Type B pancreatic cell (in vitro differentiated cells): ENCODE measurements at regions not wholly inside any gene's neighbourhood (a gene's known extent, or its start where the extent isn't known, plus 50 kb on each side); places are given as distances from the start of the nearest gene placed in this dataset.

Source experiments
- DNase-seq: peaks from one replicate; pipeline ENCODE4 v3.0.0; 2021; ENCODE audit warnings: mixed read lengths; ENCODE audit not compliant: unreplicated experiment; ENCODE audit errors: extremely low spot score
- H3K27ac Mint-ChIP-seq: 2 replicates; pipeline ENCODE4 v1.8.0; 2021; ENCODE audit warnings: mild to moderate bottlenecking, mixed read lengths
- H3K27me3 Mint-ChIP-seq: 2 replicates; pipeline ENCODE4 v1.8.0; 2021; ENCODE audit warnings: mixed read lengths
- H3K36me3 Mint-ChIP-seq: 2 replicates; pipeline ENCODE4 v1.8.0; 2021; ENCODE audit warnings: mixed read lengths
- H3K4me1 Mint-ChIP-seq: one replicate; pipeline ENCODE4 v1.8.0; 2021; ENCODE audit warnings: mixed read lengths; ENCODE audit not compliant: unreplicated experiment
- H3K4me3 Mint-ChIP-seq: 2 replicates; pipeline ENCODE4 v1.8.0; 2021; ENCODE audit warnings: mild to moderate bottlenecking, mixed read lengths
- H3K9me3 Mint-ChIP-seq: 2 replicates; pipeline ENCODE4 v1.8.0; 2021; ENCODE audit warnings: mixed read lengths
- TF ChIP-seq, protein P1 (sequence below): fragments of 200-600 bp; sonication (generic); conservative IDR thresholded peaks from 2 replicates; pipeline ENCODE4 v1.5.0; 2021; ENCODE audit warnings: antibody characterized with exemption, mild to moderate bottlenecking

DNA sequence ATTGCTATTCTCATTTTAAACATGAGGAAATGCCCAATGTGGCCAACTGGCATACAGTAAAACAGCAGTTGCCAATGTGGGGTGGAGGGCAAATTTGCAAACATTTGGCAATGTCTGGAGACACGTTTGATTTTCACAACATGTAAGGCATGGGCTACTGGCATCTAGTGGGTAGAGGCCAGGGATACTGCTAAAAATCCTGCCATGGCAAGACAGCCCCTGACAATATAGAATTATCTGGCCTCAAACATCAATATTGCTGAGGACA is 168.6 kb downstream of the KCNE4 start:
- no peaks in the 10 kb centered on the region for H3K4me1 Mint-ChIP-seq
- H3K36me3 Mint-ChIP-seq, result no peaks in the 10 kb centered on the region
- H3K4me3 Mint-ChIP-seq, result no peak overlapping the region
- no peak for DNase-seq
- H3K27me3 Mint-ChIP-seq, result peaks cover 30% of the 10 kb centered on the region
- no peak overlapping the region for H3K27ac Mint-ChIP-seq
- TF ChIP-seq, protein P1, sequence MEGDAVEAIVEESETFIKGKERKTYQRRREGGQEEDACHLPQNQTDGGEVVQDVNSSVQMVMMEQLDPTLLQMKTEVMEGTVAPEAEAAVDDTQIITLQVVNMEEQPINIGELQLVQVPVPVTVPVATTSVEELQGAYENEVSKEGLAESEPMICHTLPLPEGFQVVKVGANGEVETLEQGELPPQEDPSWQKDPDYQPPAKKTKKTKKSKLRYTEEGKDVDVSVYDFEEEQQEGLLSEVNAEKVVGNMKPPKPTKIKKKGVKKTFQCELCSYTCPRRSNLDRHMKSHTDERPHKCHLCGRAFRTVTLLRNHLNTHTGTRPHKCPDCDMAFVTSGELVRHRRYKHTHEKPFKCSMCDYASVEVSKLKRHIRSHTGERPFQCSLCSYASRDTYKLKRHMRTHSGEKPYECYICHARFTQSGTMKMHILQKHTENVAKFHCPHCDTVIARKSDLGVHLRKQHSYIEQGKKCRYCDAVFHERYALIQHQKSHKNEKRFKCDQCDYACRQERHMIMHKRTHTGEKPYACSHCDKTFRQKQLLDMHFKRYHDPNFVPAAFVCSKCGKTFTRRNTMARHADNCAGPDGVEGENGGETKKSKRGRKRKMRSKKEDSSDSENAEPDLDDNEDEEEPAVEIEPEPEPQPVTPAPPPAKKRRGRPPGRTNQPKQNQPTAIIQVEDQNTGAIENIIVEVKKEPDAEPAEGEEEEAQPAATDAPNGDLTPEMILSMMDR, result no peak
- no peaks in the 10 kb centered on the region for H3K9me3 Mint-ChIP-seq

DNA sequence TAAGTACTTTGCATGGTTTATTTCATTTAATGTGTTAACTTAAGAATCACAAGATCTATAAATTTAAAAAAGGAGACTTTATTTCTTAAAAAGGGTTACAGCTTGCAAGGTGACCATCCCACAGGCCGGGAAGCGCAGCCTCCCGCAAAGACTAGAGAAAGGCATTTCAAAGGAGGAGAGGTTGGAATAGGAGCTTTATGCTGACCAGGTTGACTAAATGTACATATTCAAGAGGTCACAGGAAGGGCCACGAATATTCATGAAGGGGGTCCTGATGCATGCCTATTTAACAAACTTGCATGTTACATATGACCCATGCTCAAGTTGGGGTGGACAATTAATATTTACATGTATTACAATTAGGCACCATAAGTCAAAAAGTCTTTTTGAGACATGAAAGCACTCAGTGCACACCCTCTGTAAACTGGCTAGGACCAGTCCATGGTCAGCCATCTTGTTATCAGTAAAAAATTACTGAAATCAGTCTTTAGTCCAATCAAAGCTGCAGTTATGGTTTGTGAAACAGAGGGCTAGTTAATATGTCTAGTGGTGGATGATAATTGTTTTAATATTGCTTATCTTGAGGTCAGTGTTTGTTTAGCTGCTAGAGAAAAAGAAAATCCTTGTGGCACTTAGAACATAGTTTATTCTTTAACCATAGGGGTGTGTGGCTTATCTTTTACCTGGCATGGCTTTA is 169.3 kb downstream of the KCNE4 start:
- H3K36me3 Mint-ChIP-seq, result no peaks in the 10 kb centered on the region
- no peak overlapping the region for H3K4me3 Mint-ChIP-seq
- H3K27me3 Mint-ChIP-seq, result peaks cover 27% of the 10 kb centered on the region
- no peak for DNase-seq
- no peaks in the 10 kb centered on the region for H3K9me3 Mint-ChIP-seq
- TF ChIP-seq, protein P1, result no peak
- no peaks in the 10 kb centered on the region for H3K4me1 Mint-ChIP-seq
- no peak overlapping the region for H3K27ac Mint-ChIP-seq

DNA sequence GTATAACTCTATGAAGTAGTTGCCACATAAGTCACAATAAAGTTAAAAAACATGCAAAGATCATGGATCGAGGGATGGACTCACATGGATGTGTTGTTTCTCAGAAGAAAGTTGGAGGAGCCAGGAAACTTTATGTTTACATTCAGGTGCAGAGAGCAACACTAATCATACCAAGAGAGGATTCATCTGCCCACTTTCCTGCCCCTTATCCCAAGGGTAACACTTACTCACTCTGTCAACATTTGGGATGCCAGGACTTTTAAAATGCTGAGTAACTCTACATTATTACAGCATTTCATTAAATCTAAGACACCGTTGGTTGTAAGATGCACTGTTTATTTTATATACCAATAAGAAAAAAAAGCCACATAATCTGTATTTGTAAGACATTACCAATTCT is 170.4 kb downstream of the KCNE4 start:
- H3K27ac Mint-ChIP-seq, result no peak overlapping the region
- DNase-seq, result no peak
- H3K9me3 Mint-ChIP-seq, result no peaks in the 10 kb centered on the region
- no peak overlapping the region for H3K4me3 Mint-ChIP-seq
- no peaks in the 10 kb centered on the region for H3K36me3 Mint-ChIP-seq
- H3K4me1 Mint-ChIP-seq, result no peaks in the 10 kb centered on the region
- H3K27me3 Mint-ChIP-seq, result peaks cover 27% of the 10 kb centered on the region
- TF ChIP-seq, protein P1, result no peak

DNA sequence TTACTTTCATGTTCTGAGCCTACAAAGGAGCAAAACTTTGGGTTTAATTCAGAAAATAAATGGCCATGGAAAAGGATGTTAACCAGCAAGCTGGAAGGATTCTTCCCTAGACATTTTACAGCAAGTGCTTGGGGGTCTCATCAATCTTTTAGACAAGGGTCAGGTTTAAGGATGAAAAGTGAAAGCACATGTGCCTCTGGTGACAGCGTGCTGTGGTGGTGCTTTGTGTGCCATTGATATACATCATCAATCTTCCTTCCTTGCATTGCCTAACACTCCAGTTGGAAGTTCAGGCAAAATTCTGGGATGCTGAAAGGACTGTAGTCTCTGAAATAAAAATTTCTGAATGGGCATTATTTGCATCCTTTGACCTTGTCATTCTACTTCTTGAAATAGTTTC is 171.2 kb downstream of the KCNE4 start:
- H3K4me3 Mint-ChIP-seq, result no peak overlapping the region
- TF ChIP-seq, protein P1, result no peak
- peaks cover 26% of the 10 kb centered on the region for H3K27me3 Mint-ChIP-seq
- no peaks in the 10 kb centered on the region for H3K4me1 Mint-ChIP-seq
- H3K9me3 Mint-ChIP-seq, result no peaks in the 10 kb centered on the region
- no peak overlapping the region for H3K27ac Mint-ChIP-seq
- no peaks in the 10 kb centered on the region for H3K36me3 Mint-ChIP-seq
- DNase-seq, result no peak

DNA sequence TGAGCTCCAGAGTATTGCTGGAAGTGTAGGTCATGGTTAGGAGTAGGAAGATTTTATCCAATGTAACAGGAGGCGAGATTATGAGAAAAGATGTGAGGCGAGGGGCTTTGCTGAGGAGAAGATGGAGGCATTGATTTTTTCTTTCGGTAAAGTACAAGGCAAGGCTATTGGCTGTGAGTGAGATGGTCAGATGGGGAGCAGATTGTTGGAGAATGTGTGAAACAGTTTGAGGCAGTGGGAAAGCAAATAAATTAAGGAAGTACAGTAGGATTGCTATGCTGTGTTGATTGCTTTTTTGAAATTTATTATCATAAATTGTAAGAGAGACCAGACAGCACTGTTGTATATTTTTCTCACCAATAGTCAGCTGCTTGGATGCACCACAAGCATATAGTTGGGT is 173.3 kb downstream of the KCNE4 start:
- no peak overlapping the region for H3K4me3 Mint-ChIP-seq
- H3K36me3 Mint-ChIP-seq, result no peaks in the 10 kb centered on the region
- H3K27ac Mint-ChIP-seq, result no peak overlapping the region
- TF ChIP-seq, protein P1, result no peak
- H3K9me3 Mint-ChIP-seq, result no peaks in the 10 kb centered on the region
- DNase-seq, result no peak
- no peaks in the 10 kb centered on the region for H3K4me1 Mint-ChIP-seq
- peaks cover 15% of the 10 kb centered on the region for H3K27me3 Mint-ChIP-seq

DNA sequence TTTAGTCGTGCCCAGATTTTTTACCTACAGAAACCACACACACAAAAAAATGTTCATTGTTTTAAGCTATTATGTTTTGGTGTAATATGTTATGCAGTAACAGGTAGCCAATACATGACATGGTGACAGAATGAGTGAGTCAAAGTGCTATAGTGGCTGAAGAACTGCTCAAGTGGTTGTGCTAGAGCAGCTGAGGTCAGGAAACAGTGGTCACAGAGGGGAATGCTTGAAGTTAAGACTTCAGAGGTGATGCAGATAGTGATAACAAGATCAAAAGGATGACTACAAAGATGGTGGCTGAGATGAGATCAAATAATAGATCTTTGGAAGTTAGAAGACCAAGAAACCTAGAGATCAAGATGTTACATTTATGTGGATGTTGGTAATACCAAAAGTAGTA is 174.3 kb downstream of the KCNE4 start:
- no peaks in the 10 kb centered on the region for H3K9me3 Mint-ChIP-seq
- no peaks in the 10 kb centered on the region for H3K36me3 Mint-ChIP-seq
- no peak overlapping the region for H3K4me3 Mint-ChIP-seq
- H3K27ac Mint-ChIP-seq, result no peak overlapping the region
- H3K27me3 Mint-ChIP-seq, result peaks cover 15% of the 10 kb centered on the region
- DNase-seq, result no peak
- no peaks in the 10 kb centered on the region for H3K4me1 Mint-ChIP-seq
- TF ChIP-seq, protein P1, result no peak
